Right renal cortex interstitium (tissue), 3 donors: ENCODE measurements at regions not wholly inside any gene's neighbourhood (a gene's known extent, or its start where the extent isn't known, plus 50 kb on each side); places are given as distances from the start of the nearest gene placed in this dataset.
"Not testable (repeated sequence)": the region's sequence is repeated elsewhere in the genome, so short reads cannot be mapped to it uniquely, and the experiment has no call there.

Experiments used
- DNase-seq, 3 donors: peaks; one replicate each; pipeline ENCODE4 v3.0.0-alpha.2; 2013; ENCODE audit warnings: low read depth in 3 of 3, low spot score in 2 of 3

- DNase-seq = no peak
These were observed 137.1 kb upstream of the FOXG1 start for GRCh38 chr14:28629328-28630004.

- no peak for DNase-seq
These were observed 136.5 kb upstream of the FOXG1 start for GRCh38 chr14:28630100-28630499.

GRCh38 chr14:28635387-28635786, 131.2 kb upstream of the FOXG1 start:
- peak in 2 of 3 donors; percentile 5 to 6 for DNase-seq

GRCh38 chr14:28635816-28636215, 130.8 kb upstream of the FOXG1 start:
- DNase-seq = not testable (repeated sequence)

- DNase-seq = not testable (repeated sequence)
These were observed 125.4 kb upstream of the FOXG1 start for GRCh38 chr14:28641189-28641588.

GRCh38 chr14:28651148-28651547, 115.4 kb upstream of the FOXG1 start:
- no peak for DNase-seq

- DNase-seq = no peak
These were observed 113.8 kb upstream of the FOXG1 start for GRCh38 chr14:28652782-28653181.

GRCh38 chr14:28653521-28653920, 113.1 kb upstream of the FOXG1 start:
- DNase-seq = no peak

GRCh38 chr14:28656704-28657255, 109.8 kb upstream of the FOXG1 start:
- no peak for DNase-seq

GRCh38 chr14:28661171-28661772, 105.3 kb upstream of the FOXG1 start:
- DNase-seq = no peak

- DNase-seq = no peak
These were observed 99.6 kb upstream of the FOXG1 start for GRCh38 chr14:28666961-28667360.

- no peak for DNase-seq
These were observed 95.2 kb upstream of the FOXG1 start for GRCh38 chr14:28671425-28671824.

- no peak for DNase-seq
These were observed 93.5 kb upstream of the FOXG1 start for GRCh38 chr14:28673056-28673455.

GRCh38 chr14:28676479-28676878, 90.1 kb upstream of the FOXG1 start:
- no peak for DNase-seq

- no peak for DNase-seq
These were observed 89.2 kb upstream of the FOXG1 start for GRCh38 chr14:28677381-28677780.

GRCh38 chr14:28678887-28679286, 87.7 kb upstream of the FOXG1 start:
- DNase-seq = no peak

GRCh38 chr14:28681681-28682080, 84.9 kb upstream of the FOXG1 start:
- no peak for DNase-seq

- no peak for DNase-seq
These were observed 76.4 kb upstream of the FOXG1 start for GRCh38 chr14:28690029-28690692.

- no peak for DNase-seq
These were observed 71.5 kb upstream of the FOXG1 start for GRCh38 chr14:28695109-28695508.

GRCh38 chr14:28701733-28702132, 64.9 kb upstream of the FOXG1 start:
- DNase-seq = no peak

- DNase-seq = no peak
These were observed 63.1 kb upstream of the FOXG1 start for GRCh38 chr14:28703482-28703881.

GRCh38 chr14:28704153-28704552, 62.4 kb upstream of the FOXG1 start:
- no peak for DNase-seq
